Fibroblast of the aortic adventitia (primary cell): ENCODE measurements at regions not wholly inside any gene's neighbourhood (a gene's known extent, or its start where the extent isn't known, plus 50 kb on each side); places are given as distances from the start of the nearest gene placed in this dataset.

Source experiments
- DNase-seq: peaks from one replicate; pipeline ENCODE4 v3.0.0-alpha.2; 2010; ENCODE audit warnings: low read depth
- H3K4me3 ChIP-seq: 2 replicates; pipeline ENCODE4 v1.5.1; 2011; ENCODE audit warnings: low read depth, mild to moderate bottlenecking, control low read depth, low read length, moderate library complexity
- CTCF ChIP-seq: IDR thresholded peaks from 2 replicates; pipeline ENCODE4 v1.5.1; 2011; ENCODE audit warnings: mild to moderate bottlenecking, low read length, control low read depth, inconsistent platforms; ENCODE audit not compliant: insufficient read depth

DNA sequence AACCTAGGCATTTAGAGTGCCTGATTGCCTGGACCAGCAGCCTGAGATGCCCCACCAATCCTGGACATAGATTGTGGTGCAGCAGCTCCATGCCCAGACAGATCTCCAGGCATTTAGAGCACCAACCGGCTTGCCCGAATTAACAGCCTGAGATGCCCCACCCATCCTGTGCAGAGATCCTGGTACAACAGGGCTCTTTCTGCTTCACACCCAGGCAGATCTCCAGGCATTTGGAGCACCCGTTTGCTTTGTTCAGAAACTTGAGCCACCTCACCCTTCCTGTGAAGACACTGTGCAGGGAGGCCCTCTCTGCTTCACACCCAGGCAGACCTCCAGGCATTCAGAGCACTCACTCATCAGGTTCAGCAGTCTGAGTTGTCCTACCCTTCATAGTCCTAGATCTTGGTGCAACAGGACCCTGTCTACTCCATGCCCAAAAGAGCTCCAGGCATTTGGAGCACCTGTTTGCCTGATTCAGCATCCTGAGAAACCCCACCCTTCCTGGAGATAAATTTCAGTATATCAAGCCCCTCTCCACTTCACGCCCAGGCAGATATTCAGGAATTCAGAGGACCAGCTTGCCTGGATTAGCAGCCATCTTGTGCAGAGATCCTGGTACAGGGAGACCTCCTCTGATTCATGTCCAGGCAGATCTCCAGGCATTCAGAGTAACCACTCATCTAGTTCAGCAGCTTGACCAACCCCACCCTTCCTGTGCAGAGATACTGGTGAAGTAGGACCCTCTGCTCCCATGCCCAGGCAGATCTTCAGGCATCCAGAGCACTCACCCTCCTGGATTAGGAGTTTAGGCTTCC is 189.2 kb upstream of the FERMT1 start:
- H3K4me3 ChIP-seq = no peak overlapping the region
- DNase-seq = no peak
- no peak for TF ChIP-seq CTCF

GRCh38 chr20:6311097-6311496 is 188.3 kb upstream of the FERMT1 start:
- no peak for DNase-seq
- no peak for TF ChIP-seq CTCF
- H3K4me3 ChIP-seq = no peak overlapping the region

- no peak for TF ChIP-seq CTCF
- no peak for DNase-seq
- no peak overlapping the region for H3K4me3 ChIP-seq
Measured at GRCh38 chr20:6305536-6305935, 182.7 kb upstream of the FERMT1 start.

DNA sequence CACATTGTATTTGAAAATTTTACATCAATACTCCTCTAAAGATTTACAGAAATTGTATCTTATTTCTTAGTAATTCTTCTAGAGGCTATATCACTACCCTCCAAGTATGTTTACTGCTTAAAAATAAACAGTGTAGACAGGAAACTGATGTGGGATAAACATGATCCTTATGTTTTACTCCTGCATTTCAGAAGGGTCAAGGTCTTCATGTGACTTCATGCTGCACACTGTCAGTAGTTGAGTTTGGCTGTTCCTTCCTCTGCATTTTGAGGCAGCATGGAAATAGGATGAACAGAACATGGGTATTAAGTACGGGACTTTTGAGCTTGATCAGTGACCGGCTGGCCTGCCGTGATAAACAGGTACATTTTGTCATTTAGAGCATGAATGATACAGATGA is 179.2 kb upstream of the FERMT1 start:
- no peak for TF ChIP-seq CTCF
- no peak for DNase-seq
- H3K4me3 ChIP-seq = no peak overlapping the region

GRCh38 chr20:6299456-6299855 is 176.6 kb upstream of the FERMT1 start:
- no peak for DNase-seq
- TF ChIP-seq CTCF = no peak

GRCh38 chr20:6298049-6298448 is 175.2 kb upstream of the FERMT1 start:
- no peak overlapping the region for H3K4me3 ChIP-seq
- no peak for DNase-seq
- TF ChIP-seq CTCF = no peak

More at GRCh38 chr20:6299456-6299855, 176.6 kb upstream of the FERMT1 start:
- H3K4me3 ChIP-seq = no peak overlapping the region

- no peak for DNase-seq
Measured at GRCh38 chr20:6295867-6296256, 173.0 kb upstream of the FERMT1 start.

More at GRCh38 chr20:6295867-6296256, 173.0 kb upstream of the FERMT1 start:
- H3K4me3 ChIP-seq = no peak overlapping the region
- TF ChIP-seq CTCF = no peak
